M059J (cell line): ENCODE measurements at regions not wholly inside any gene's neighbourhood (a gene's known extent, or its start where the extent isn't known, plus 50 kb on each side); places are given as distances from the start of the nearest gene placed in this dataset.
"Not testable (repeated sequence)": the region's sequence is repeated elsewhere in the genome, so short reads cannot be mapped to it uniquely, and the experiment has no call there.

ENCODE experiments used
- DNase-seq: peaks from one replicate; pipeline ENCODE4 v3.0.0-alpha.2; 2012; ENCODE audit warnings: low read depth

DNA sequence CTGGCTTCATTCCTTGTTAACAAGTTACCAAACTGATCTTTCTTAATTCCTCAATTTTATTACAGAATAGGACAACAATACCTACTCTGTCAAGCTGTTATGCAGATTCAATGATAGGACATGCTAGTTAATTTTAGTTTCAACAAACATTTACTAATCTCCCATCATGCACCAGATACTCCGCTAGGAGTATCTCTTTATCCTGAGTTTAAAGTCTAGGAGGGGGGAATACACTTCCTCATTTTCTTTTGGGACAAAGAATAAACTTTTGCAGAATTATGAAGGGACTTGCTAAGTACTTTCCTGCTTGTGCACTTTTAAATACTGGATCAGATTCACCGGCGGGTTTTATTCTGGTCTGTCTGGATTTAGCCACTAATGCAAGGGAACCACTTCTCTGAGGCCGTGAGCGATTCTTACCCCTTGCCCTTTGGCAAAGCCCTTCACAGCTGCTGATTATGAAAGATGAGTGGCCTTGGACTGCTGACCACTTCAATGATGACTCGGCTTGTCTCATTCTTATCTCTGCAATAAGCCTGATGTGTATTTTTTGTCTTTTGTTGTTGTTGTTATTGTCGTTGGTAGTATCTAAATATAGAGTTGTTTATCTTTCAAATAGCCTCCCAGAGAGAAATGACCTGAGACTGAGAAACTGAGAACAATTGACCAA, 73.9 kb downstream of the RMI1 start:
- no peak for DNase-seq

- no peak for DNase-seq
Observed at GRCh38 chr9:84057662-84058061, 77.1 kb downstream of the RMI1 start.

GRCh38 chr9:84059936-84060335, 79.3 kb downstream of the RMI1 start:
- DNase-seq = no peak

GRCh38 chr9:84061613-84062193, 81.1 kb downstream of the RMI1 start:
- no peak for DNase-seq

- DNase-seq = no peak
Observed at GRCh38 chr9:84062538-84062937, 81.9 kb downstream of the RMI1 start.

- DNase-seq = no peak
Observed at GRCh38 chr9:84067821-84068220, 87.2 kb downstream of the RMI1 start.

DNA sequence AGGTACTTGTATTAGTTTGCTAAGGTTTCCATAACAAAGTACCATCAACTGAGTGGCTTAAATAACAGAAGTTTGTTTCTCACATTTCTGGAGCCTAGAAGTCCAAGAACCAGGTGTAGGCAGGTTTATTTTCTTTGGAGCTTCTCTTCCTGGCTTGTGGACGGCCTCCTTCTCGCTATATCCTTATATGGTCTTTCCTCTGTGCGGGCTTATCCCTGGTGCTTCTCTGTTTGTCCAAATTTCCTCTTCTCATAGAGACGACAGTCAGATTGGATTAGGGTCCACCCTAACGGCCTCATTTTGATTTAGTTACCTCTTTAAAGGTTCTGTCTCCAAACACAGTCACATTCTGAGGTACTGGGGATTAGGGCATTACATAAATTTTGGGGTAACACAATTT, 88.3 kb downstream of the RMI1 start:
- DNase-seq = no peak

- DNase-seq = no peak
Observed at GRCh38 chr9:84070590-84070989, 90.0 kb downstream of the RMI1 start.

DNA sequence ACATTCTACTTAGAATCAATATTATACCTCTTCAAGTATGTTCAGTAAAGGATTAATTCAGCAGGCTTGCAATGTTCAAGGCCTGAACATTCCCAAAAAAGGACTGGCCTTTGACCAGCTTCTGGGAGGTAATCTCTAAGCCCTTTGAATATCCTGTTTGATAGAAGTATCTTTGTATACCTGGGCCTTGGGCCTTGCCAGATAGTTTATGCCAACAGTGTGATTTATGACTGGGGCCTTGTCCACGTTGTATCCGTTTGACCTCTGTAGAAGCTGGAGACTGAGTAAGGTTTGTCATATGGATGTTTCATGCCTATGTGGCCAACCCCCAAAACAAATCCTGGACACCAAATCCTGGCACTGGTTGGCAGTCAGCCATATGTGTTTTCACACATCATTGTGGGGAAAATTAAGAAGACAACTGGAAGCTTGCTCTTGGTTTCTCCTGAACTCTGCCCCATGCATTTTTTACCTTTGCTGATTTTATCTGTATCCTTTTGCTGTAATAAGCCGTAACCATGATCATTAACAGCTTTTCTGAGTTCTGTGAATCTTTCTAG, 92.1 kb downstream of the RMI1 start:
- no peak for DNase-seq

DNA sequence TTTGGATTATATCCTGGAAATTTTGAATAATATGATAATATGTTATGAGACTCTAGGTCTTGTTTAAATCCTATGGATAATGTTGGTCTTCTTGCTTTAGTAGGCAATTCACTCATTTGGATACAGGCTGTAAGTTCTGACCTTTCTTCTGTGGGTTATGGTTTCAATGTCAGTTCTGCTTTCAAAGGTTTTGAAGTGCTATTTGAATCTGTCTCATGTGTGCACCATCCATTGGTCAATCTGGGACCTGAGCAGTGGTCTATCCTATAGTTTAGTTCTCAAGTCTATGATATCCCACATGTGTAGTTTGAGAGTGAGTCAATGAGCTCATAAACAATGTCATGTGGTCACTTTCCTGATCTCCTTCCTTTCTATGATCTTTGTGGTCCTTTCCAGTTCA, 94.4 kb downstream of the RMI1 start:
- DNase-seq = no peak

DNA sequence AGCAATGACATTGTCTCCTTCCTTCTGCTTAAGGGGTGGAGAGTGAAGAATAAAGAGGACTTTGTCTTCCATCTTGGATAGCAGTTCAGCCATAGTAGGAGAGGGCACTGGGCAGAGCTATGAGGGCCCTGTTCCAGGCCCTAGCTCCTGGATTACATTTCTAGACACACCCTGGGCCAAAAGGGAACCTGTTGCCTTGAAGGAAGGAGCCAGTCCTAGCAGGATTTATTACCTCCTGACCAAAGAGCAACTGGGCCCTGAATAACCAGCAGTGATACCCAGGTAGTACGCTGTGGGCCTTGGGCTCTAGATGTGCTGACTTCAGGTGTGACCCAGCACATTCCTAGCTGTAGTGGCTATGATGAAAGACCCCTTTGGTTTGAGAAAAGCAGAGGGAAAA, 95.8 kb downstream of the RMI1 start:
- no peak for DNase-seq

- not testable (repeated sequence) for DNase-seq
Observed at GRCh38 chr9:84077816-84078215, 97.2 kb downstream of the RMI1 start.

GRCh38 chr9:84079994-84080393, 99.4 kb downstream of the RMI1 start:
- DNase-seq = no peak

DNA sequence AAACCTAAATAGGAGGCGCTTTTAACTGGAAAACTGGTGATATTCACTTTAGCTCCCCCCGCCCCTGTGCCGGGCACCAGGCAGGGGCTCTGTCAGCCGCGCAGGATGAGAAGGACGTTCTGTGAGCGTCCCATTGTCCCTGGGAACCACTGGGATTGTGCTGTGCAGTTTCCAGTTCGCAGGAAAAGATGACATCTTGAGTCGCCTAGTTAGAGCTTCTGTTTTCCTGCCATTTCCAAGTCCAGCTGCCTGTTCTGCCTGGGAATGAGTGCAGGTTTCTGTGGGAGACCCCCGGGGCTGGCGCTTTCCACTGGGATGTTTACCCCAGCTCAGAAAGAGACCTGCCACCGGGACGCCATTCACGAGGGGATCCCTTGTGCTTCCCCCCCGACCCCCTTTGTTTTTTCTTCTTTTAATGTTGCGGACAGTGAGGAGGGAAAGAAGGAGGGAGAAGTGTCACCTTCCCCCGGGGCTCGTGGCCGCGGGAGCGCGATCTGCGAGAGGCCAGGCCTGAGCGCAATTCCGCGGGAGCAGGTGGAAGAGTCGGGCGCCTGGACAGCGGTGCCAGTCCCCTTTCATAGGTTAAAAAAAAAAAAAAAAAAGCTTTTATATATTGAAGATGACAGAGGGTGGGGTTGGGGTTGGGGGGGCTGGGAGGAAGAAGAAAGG, 121.5 kb downstream of the RMI1 start:
- no peak for DNase-seq

- no peak for DNase-seq
Observed at GRCh38 chr9:84103651-84104377, 123.2 kb downstream of the RMI1 start.

DNA sequence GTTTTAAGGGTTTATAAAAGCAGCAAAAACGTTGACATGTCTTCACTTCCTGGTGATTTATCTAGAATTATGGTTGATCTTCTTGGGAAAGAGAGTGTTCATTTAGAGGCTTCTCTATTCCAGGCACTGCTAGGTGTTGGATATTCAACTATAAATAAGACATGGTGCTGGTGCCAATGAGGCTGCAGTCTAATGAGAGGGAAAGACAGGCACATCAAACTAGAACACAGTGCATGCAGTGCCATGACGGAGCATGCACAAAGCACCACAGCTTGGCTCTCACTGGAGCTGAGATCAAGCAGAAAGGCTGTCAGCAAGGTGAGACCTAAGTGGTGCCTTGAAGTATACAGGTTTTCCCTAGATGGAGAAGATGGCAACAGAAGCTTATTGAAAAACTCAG, 126.5 kb downstream of the RMI1 start:
- no peak for DNase-seq

DNA sequence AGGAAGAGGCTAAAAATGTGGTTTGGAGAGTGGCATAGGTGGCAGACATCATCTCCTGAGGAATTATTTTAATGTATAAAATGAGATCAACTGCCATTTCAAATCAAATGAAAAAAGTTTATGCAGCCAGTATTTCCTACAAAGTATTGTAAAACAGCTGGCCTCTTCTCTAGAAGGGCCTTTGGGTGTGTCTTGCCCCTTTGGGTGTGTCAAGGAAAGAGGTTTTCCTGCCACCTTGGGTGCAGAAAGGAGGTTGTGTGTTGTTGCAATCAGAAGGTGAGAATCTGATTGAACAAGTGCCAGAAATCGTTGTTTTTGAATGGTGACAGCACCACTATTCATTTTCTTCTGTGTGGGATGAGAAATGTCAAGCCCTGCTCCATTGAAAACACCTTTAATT, 127.4 kb downstream of the RMI1 start:
- no peak for DNase-seq

DNA sequence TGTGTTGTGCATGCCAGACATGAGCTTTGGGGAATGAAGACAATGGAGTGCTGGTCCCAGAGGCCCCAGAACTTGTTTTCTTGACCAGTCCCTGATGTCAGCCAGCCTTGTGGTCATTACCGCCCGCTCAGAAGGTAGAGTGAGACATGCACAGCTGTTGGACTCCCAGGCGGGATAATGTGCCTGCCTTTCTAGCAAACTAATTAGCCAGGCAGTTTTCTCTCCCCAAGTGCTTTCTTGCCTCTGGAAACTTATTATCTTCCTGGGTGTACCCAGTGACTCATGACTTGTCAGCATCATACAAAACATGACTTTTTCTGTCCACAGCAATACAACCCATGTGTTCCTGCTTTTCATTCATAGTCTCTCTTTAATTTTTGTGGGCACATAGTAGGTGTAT, 131.1 kb downstream of the RMI1 start:
- DNase-seq = peak; percentile 56

DNA sequence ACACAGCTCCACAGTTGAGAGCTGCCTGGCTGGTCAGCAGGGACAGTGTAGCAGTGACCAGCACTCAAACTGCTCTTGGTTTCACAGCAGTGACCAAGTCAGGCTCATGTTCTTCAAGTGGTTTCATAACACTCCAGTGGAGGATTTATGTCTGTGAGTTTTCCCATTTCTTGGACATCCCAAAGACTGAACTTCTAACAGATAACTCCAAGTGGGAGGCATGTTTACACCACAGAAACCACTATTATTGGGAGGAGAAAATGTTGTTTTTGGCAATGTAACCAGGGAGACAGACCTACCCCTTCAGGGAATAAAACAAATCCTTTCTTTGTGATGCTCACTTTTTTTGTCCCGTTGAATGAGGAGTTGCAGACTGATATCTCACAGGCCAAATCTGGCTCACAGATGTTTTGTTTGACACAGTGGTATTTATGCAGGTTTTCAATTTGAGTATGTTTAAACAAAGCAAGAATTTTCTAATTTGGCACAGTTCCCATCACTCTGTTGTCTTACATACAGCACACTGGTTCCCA, 141.5 kb downstream of the RMI1 start:
- peak; percentile 80 for DNase-seq

- no peak for DNase-seq
Observed at GRCh38 chr9:84122572-84122971, 142.0 kb downstream of the RMI1 start.

DNA sequence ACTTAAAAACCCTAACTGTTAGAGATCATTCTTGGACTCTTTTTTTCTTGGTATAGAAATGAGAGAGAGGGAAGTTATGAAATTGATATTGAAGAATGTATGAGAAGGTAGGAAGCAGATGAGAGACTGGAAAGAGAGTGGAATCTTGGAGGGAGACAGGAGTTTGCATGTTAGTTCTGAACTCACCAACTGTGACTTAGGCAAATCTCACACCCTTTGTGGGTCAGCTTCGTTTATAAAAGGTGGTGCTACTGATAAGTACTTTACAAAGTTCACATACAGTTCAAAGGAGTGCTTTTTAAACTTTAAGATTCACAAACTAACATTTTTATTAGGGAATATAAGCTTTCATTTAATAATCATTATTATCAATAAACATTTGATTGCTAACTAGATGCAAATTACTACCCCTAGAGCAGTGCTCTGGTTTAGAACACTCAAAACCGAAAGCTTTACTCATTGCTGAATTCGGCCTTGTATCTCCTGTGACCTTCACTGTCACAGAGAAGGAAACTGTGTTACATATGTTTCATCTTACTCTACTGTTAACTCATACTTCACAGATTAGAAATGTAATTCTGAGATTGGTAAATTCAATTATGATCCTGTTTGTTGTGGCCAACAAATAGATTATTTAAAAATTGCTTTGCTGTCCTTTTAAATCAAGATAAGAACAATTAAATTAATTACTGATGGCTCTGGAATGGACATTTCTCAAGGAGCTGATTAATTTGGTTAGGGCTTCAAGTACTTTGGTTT, 143.2 kb downstream of the RMI1 start:
- no peak for DNase-seq
